HG03439 (cell line): ENCODE measurements at regions not wholly inside any gene's neighbourhood (a gene's known extent, or its start where the extent isn't known, plus 50 kb on each side); places are given as distances from the start of the nearest gene placed in this dataset.

Experiments used
- ATAC-seq: cut with Tn5 transposase; IDR thresholded peaks from one replicate; pipeline ENCODE4 v1.9.1; 2021; ENCODE audit warnings: mild to moderate bottlenecking, moderate library complexity; ENCODE audit not compliant: unreplicated experiment

- no peak for ATAC-seq
Measured at GRCh38 chr21:28828021-28828420, 164.7 kb downstream of the LTN1 start.

GRCh38 chr21:28827422-28827821 is 165.3 kb downstream of the LTN1 start:
- ATAC-seq: no peak

- no peak for ATAC-seq
Measured at GRCh38 chr21:28826569-28826968, 166.1 kb downstream of the LTN1 start.

GRCh38 chr21:28826021-28826420 is 166.7 kb downstream of the LTN1 start:
- no peak for ATAC-seq

GRCh38 chr21:28823429-28823828 is 169.2 kb downstream of the LTN1 start:
- ATAC-seq: no peak

GRCh38 chr21:28822486-28823335 is 170.0 kb downstream of the LTN1 start:
- ATAC-seq: no peak

- no peak for ATAC-seq
Measured at GRCh38 chr21:28822123-28822399, 170.6 kb downstream of the LTN1 start.

GRCh38 chr21:28821276-28822122 is 171.2 kb downstream of the LTN1 start:
- no peak for ATAC-seq

- no peak for ATAC-seq
Measured at GRCh38 chr21:28818663-28819278, 173.9 kb downstream of the LTN1 start.

- no peak for ATAC-seq
Measured at GRCh38 chr21:28817871-28818270, 174.8 kb downstream of the LTN1 start.

GRCh38 chr21:28811860-28812259 is 180.8 kb downstream of the LTN1 start:
- no peak for ATAC-seq

- no peak for ATAC-seq
Measured at GRCh38 chr21:28810826-28811524, 181.7 kb downstream of the LTN1 start.

- ATAC-seq: no peak
Measured at GRCh38 chr21:28805885-28806284, 186.8 kb downstream of the LTN1 start.

GRCh38 chr21:28804089-28804670 is 188.5 kb downstream of the LTN1 start:
- ATAC-seq: no peak

- no peak for ATAC-seq
Measured at GRCh38 chr21:28801906-28802305, 190.8 kb downstream of the LTN1 start.

- no peak for ATAC-seq
Measured at GRCh38 chr21:28799926-28800325, 192.8 kb downstream of the LTN1 start.

- no peak for ATAC-seq
Measured at GRCh38 chr21:28798798-28799197, 193.9 kb downstream of the LTN1 start.

GRCh38 chr21:28795251-28795650 is 197.4 kb downstream of the LTN1 start:
- ATAC-seq: no peak

GRCh38 chr21:28794371-28794851 is 198.3 kb downstream of the LTN1 start:
- no peak for ATAC-seq

GRCh38 chr21:28793043-28793442 is 199.6 kb downstream of the LTN1 start:
- no peak for ATAC-seq
